ENCODE measurements at regions not wholly inside any gene's neighbourhood (a gene's known extent, or its start where the extent isn't known, plus 50 kb on each side); places are given as distances from the start of the nearest gene placed in this dataset.

DNA sequence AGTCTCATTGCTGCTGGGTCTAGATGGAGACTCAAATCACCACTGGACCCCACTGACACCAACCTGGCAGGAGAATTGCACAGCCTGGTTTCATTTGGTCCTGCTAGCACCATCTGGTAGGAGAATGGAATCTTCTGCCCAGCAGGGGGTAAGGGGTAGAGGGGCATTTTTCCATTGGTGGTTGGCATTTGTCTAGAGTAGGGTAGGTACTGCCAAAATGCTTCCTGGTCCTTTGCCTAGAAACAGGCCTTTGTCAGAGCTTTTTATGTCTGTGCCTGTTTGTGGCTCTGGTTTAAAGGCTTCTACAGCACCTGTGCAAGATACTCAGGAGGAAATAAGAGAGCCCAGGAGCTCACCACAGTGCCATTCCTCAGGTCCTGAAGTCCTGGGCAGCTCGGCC, 121.3 kb downstream of the KCTD12 start:
- TF ChIP-seq GATA2 (IDR thresholded peaks at IDR 0.05; ENCODE audit: low read depth, low read length) (no peak), GATA3 (IDR thresholded peaks at IDR 0.05; ENCODE audit: low read depth, low read length) (no peak)
